ENCODE measurements at regions not wholly inside any gene's neighbourhood (a gene's known extent, or its start where the extent isn't known, plus 50 kb on each side); places are given as distances from the start of the nearest gene placed in this dataset.

GRCh38 chr7:21261627-21262594 lies 166.0 kb upstream of the SP4 start:
- TF ChIP-seq TCF12 (IDR thresholded peaks at IDR 0.05; ENCODE audit: low read depth): no peak
- TF ChIP-seq MAX (IDR thresholded peaks at IDR 0.05): no peak
- no peak for TF ChIP-seq YY1 (IDR thresholded peaks at IDR 0.05; ENCODE audit: low read depth)
- no peak for TF ChIP-seq CREB1 (IDR thresholded peaks at IDR 0.05; ENCODE audit: low read depth)
- TF ChIP-seq, protein P1, sequence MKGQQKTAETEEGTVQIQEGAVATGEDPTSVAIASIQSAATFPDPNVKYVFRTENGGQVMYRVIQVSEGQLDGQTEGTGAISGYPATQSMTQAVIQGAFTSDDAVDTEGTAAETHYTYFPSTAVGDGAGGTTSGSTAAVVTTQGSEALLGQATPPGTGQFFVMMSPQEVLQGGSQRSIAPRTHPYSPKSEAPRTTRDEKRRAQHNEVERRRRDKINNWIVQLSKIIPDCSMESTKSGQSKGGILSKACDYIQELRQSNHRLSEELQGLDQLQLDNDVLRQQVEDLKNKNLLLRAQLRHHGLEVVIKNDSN (IDR thresholded peaks at IDR 0.05): no peak
- TF ChIP-seq CEBPB (IDR thresholded peaks at IDR 0.05): no peak
- TF ChIP-seq FOXM1 (IDR thresholded peaks at IDR 0.05; ENCODE audit: borderline replicate concordance, low read depth): no peak
- TF ChIP-seq RAD21 (IDR thresholded peaks at IDR 0.05; ENCODE audit: low read depth): peak; percentile 59
- TF ChIP-seq, protein P2, sequence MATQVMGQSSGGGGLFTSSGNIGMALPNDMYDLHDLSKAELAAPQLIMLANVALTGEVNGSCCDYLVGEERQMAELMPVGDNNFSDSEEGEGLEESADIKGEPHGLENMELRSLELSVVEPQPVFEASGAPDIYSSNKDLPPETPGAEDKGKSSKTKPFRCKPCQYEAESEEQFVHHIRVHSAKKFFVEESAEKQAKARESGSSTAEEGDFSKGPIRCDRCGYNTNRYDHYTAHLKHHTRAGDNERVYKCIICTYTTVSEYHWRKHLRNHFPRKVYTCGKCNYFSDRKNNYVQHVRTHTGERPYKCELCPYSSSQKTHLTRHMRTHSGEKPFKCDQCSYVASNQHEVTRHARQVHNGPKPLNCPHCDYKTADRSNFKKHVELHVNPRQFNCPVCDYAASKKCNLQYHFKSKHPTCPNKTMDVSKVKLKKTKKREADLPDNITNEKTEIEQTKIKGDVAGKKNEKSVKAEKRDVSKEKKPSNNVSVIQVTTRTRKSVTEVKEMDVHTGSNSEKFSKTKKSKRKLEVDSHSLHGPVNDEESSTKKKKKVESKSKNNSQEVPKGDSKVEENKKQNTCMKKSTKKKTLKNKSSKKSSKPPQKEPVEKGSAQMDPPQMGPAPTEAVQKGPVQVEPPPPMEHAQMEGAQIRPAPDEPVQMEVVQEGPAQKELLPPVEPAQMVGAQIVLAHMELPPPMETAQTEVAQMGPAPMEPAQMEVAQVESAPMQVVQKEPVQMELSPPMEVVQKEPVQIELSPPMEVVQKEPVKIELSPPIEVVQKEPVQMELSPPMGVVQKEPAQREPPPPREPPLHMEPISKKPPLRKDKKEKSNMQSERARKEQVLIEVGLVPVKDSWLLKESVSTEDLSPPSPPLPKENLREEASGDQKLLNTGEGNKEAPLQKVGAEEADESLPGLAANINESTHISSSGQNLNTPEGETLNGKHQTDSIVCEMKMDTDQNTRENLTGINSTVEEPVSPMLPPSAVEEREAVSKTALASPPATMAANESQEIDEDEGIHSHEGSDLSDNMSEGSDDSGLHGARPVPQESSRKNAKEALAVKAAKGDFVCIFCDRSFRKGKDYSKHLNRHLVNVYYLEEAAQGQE (IDR thresholded peaks at IDR 0.05; ENCODE audit: low read depth): no peak

GRCh38 chr7:21269021-21269420 lies 158.9 kb upstream of the SP4 start:
- TF ChIP-seq ZBTB7A (IDR thresholded peaks at IDR 0.05; ENCODE audit: low read depth) (no peak), FOXM1 (IDR thresholded peaks at IDR 0.05; ENCODE audit: borderline replicate concordance, low read depth) (no peak)

GRCh38 chr7:21276471-21277035 lies 151.3 kb upstream of the SP4 start:
- no peak for TF ChIP-seq TCF12 (IDR thresholded peaks at IDR 0.05; ENCODE audit: low read depth)
- TF ChIP-seq EGR1 (IDR thresholded peaks at IDR 0.05): no peak
- TF ChIP-seq, protein P2 (IDR thresholded peaks at IDR 0.05; ENCODE audit: low read depth): no peak
- TF ChIP-seq CEBPB (IDR thresholded peaks at IDR 0.05): no peak
- TF ChIP-seq YY1 (IDR thresholded peaks at IDR 0.05; ENCODE audit: low read depth): no peak
- no peak for TF ChIP-seq CREB1 (IDR thresholded peaks at IDR 0.05; ENCODE audit: low read depth)
- no peak for TF ChIP-seq TAF1 (IDR thresholded peaks at IDR 0.05; ENCODE audit: low read depth)
- no peak for TF ChIP-seq FOXM1 (IDR thresholded peaks at IDR 0.05; ENCODE audit: borderline replicate concordance, low read depth)
- TF ChIP-seq, protein P1 (IDR thresholded peaks at IDR 0.05): no peak
- TF ChIP-seq EP300 (IDR thresholded peaks at IDR 0.05; ENCODE audit: borderline replicate concordance): no peak
- no peak for TF ChIP-seq RAD21 (IDR thresholded peaks at IDR 0.05; ENCODE audit: low read depth)
- TF ChIP-seq TEAD4 (IDR thresholded peaks at IDR 0.05): no peak
- no peak for TF ChIP-seq MAX (IDR thresholded peaks at IDR 0.05)
- TF ChIP-seq NFIC (IDR thresholded peaks at IDR 0.05): no peak
- no peak for TF ChIP-seq ZBTB7A (IDR thresholded peaks at IDR 0.05; ENCODE audit: low read depth)

- TF ChIP-seq, protein P1 (IDR thresholded peaks at IDR 0.05): no peak
- TF ChIP-seq FOXM1 (IDR thresholded peaks at IDR 0.05; ENCODE audit: borderline replicate concordance, low read depth): no peak
- no peak for TF ChIP-seq RAD21 (IDR thresholded peaks at IDR 0.05; ENCODE audit: low read depth)
- no peak for TF ChIP-seq ZBTB7A (IDR thresholded peaks at IDR 0.05; ENCODE audit: low read depth)
- no peak for TF ChIP-seq TEAD4 (IDR thresholded peaks at IDR 0.05)
- no peak for TF ChIP-seq MAX (IDR thresholded peaks at IDR 0.05)
- no peak for TF ChIP-seq CREB1 (IDR thresholded peaks at IDR 0.05; ENCODE audit: low read depth)
- no peak for TF ChIP-seq CEBPB (IDR thresholded peaks at IDR 0.05)
- TF ChIP-seq YY1 (IDR thresholded peaks at IDR 0.05; ENCODE audit: low read depth): no peak
- no peak for TF ChIP-seq TAF1 (IDR thresholded peaks at IDR 0.05; ENCODE audit: low read depth)
Measured at GRCh38 chr7:21278944-21279343, 148.9 kb upstream of the SP4 start.

DNA sequence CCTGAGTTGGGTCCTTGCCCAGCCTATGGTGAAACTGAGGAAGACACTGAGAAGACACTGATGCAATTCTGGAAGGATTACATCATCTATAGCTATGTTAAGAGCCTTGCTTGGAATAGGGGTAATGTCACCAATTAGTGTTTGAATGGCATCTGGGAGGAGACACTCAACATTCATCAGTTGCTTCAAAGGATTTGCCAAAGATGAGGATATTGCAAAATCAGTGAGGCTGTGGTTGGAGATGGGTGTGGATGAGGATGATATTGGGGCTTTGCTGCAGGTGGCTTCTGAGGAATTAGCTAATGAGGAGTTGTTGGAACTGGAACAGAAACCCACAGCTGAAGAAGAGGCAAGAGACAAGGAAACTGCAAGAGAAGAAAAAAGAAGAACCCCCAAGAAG lies 146.7 kb upstream of the SP4 start:
- no peak for TF ChIP-seq TEAD4 (IDR thresholded peaks at IDR 0.05)
- TF ChIP-seq, protein P2 (IDR thresholded peaks at IDR 0.05; ENCODE audit: low read depth): no peak
